KMS-11 (cell line): ENCODE measurements at regions not wholly inside any gene's neighbourhood (a gene's known extent, or its start where the extent isn't known, plus 50 kb on each side); places are given as distances from the start of the nearest gene placed in this dataset.

Source experiments
- H2AFZ ChIP-seq: fragments of 200-600 bp; sonication (generic); 2 replicates; pipeline ENCODE4 v1.6.1; 2016; ENCODE audit warnings: antibody characterized with exemption, mixed run types, low read depth
- H3K27ac ChIP-seq: fragments of 200-600 bp; sonication (generic); 2 replicates; pipeline ENCODE4 v1.6.1; 2016; ENCODE audit warnings: mild to moderate bottlenecking, mixed run types
- H3K27me3 ChIP-seq: fragments of 200-600 bp; sonication (generic); 2 replicates; pipeline ENCODE4 v1.6.1; 2017; ENCODE audit warnings: mild to moderate bottlenecking, low read depth, mixed run types, moderate library complexity; ENCODE audit not compliant: insufficient read depth
- H3K36me3 ChIP-seq: fragments of 200-600 bp; sonication (generic); 2 replicates; pipeline ENCODE4 v1.6.1; 2017; ENCODE audit warnings: mild to moderate bottlenecking, mixed run types; ENCODE audit not compliant: insufficient read depth
- H3K4me1 ChIP-seq: fragments of 200-600 bp; sonication (generic); 2 replicates; pipeline ENCODE4 v1.6.1; 2016; ENCODE audit warnings: mild to moderate bottlenecking, low read depth, mixed run types; ENCODE audit not compliant: poor library complexity, severe bottlenecking
- H3K4me2 ChIP-seq: fragments of 200-600 bp; sonication (generic); 2 replicates; pipeline ENCODE4 v1.7.0; 2016; ENCODE audit warnings: mild to moderate bottlenecking, mixed run types
- H3K4me3 ChIP-seq: fragments of 200-600 bp; sonication (generic); IDR thresholded peaks from 2 replicates; pipeline ENCODE4 v1.6.1; 2017; ENCODE audit warnings: low read depth, low read length, mixed read lengths; ENCODE audit not compliant: insufficient read depth
- H3K79me2 ChIP-seq: fragments of 200-600 bp; sonication (generic); 2 replicates; pipeline ENCODE4 v1.6.1; 2016; ENCODE audit warnings: low read depth, mixed run types; ENCODE audit not compliant: insufficient read depth
- H3K9ac ChIP-seq: fragments of 200-600 bp; sonication (generic); 2 replicates; pipeline ENCODE4 v1.6.1; 2016; ENCODE audit warnings: mild to moderate bottlenecking, mixed run types
- H4K20me1 ChIP-seq: fragments of 200-600 bp; sonication (generic); 2 replicates; pipeline ENCODE4 v1.6.1; 2016; ENCODE audit warnings: mild to moderate bottlenecking, mixed run types; ENCODE audit not compliant: insufficient read depth
- TF ChIP-seq, protein P1 (sequence below): fragments of 200-600 bp; sonication (generic); conservative IDR thresholded peaks from 2 replicates; pipeline ENCODE4 v1.6.1; 2017; ENCODE audit warnings: low read depth, mild to moderate bottlenecking, antibody characterized with exemption, low read length, moderate library complexity, mixed read lengths

DNA sequence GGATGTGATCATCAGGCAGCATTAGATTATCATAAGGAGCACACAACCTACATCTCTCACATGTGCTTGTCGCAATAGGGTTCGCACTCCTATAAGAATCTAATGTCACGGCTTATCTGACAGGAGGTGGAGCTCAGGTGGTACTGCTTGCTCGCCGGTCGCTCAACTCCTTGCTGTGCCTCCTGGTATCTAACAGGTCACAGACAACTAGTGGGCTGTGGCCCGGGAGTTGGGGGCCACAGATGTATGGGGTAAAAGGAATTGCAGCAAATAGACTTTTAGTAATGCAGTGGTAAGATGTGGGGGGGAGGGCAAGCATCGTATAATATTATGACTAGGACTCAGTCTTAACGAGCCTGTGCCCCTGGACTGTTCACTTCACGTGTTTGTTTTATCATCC lies 624.8 kb downstream of the CENPC start:
- no peak overlapping the region for H3K9ac ChIP-seq
- no peak overlapping the region for H3K4me3 ChIP-seq
- no peaks in the 10 kb centered on the region for H3K36me3 ChIP-seq
- no peaks in the 10 kb centered on the region for H3K79me2 ChIP-seq
- H4K20me1 ChIP-seq, result no peaks in the 10 kb centered on the region
- TF ChIP-seq, protein P1, sequence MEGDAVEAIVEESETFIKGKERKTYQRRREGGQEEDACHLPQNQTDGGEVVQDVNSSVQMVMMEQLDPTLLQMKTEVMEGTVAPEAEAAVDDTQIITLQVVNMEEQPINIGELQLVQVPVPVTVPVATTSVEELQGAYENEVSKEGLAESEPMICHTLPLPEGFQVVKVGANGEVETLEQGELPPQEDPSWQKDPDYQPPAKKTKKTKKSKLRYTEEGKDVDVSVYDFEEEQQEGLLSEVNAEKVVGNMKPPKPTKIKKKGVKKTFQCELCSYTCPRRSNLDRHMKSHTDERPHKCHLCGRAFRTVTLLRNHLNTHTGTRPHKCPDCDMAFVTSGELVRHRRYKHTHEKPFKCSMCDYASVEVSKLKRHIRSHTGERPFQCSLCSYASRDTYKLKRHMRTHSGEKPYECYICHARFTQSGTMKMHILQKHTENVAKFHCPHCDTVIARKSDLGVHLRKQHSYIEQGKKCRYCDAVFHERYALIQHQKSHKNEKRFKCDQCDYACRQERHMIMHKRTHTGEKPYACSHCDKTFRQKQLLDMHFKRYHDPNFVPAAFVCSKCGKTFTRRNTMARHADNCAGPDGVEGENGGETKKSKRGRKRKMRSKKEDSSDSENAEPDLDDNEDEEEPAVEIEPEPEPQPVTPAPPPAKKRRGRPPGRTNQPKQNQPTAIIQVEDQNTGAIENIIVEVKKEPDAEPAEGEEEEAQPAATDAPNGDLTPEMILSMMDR, result no peak
- no peaks in the 10 kb centered on the region for H3K4me1 ChIP-seq
- no peak overlapping the region for H2AFZ ChIP-seq
- H3K4me2 ChIP-seq, result no peak overlapping the region
- no peak overlapping the region for H3K27ac ChIP-seq
- H3K27me3 ChIP-seq, result no peaks in the 10 kb centered on the region

DNA sequence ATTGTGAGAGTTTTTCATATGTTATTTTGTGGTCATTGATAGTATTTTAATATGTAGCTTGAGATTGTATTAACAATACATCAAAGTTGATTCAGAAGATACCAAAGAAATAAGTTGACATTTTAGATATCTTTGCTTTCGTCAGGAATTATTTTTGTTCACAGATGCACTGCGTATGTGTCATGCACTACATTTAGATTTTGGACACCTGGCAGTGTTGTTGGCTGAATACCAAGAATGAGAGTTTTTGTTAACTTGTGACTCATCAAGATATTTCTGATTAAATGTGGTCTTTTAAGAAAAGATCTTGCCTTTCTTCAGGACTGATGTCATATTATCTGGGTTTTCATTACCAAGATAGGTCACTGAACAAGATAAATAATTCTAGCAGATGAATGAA lies 633.4 kb downstream of the CENPC start:
- H3K36me3 ChIP-seq, result no peaks in the 10 kb centered on the region
- no peaks in the 10 kb centered on the region for H3K79me2 ChIP-seq
- peaks cover 18% of the 10 kb centered on the region for H3K4me1 ChIP-seq
- H3K4me3 ChIP-seq, result no peak overlapping the region
- TF ChIP-seq, protein P1, result no peak
- H3K9ac ChIP-seq, result no peak overlapping the region
- H3K27ac ChIP-seq, result no peak overlapping the region; the same call in 1 of the 2 replicates
- H3K4me2 ChIP-seq, result peak overlapping the region; percentile 6; the same call in 1 of the 2 replicates
- H2AFZ ChIP-seq, result no peak overlapping the region
- H3K27me3 ChIP-seq, result no peaks in the 10 kb centered on the region
- H4K20me1 ChIP-seq, result no peaks in the 10 kb centered on the region

DNA sequence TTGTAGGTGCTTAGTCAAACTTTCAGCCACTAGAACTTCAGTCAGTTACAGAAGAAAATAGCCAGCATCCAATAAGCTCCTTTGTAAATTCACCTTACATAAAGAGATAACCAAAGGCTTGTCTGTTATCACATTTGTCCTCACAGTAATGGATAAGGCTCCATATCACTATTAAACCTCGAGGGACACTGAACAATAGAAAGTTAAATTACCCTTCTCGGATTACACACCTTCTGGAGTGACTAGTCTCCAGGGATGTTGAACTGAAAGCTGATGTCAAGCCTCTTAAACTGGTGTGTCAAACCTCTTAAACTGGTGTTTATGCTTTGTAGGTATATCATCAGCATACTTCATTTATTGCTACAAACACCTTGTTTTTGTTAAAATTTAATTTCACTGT lies 639.0 kb downstream of the CENPC start:
- no peak overlapping the region for H3K4me2 ChIP-seq
- no peak overlapping the region for H3K4me3 ChIP-seq
- no peak overlapping the region for H3K9ac ChIP-seq
- H2AFZ ChIP-seq, result no peak overlapping the region
- no peaks in the 10 kb centered on the region for H3K4me1 ChIP-seq
- H3K36me3 ChIP-seq, result no peaks in the 10 kb centered on the region
- H3K27ac ChIP-seq, result no peak overlapping the region
- no peaks in the 10 kb centered on the region for H4K20me1 ChIP-seq
- H3K79me2 ChIP-seq, result no peaks in the 10 kb centered on the region
- no peaks in the 10 kb centered on the region for H3K27me3 ChIP-seq
- TF ChIP-seq, protein P1, result no peak

DNA sequence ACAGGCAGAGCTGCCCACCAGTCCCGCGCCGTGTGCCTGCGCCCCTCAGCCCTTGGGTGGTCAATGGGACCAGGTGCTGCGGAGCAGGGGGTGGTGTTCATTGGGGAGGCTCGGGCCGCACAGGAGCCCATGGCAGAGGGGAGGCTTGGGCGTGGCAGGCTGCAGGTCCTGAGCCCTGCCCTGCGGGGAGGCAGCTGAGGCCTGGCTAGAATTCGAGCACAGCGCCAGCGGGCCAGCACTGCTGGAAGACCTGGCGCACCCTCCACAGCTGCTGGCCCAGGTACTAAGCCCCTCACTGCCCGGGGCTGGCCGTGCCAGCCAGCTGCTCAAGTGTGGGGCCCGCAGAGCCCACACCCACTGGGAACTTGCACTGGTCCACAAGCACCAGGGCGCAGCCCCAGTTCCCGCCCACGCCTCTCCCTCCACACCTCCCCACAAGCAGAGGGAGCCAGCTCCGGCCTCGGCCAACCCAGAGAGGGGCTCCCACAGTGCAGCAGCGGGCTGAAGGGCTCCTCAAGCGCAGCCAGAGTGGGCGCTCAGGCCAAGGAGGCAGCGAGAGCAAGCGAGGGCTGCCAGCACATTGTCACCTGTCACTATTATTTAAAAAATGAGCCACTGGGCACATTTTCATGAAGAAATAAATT lies 645.8 kb downstream of the CENPC start:
- no peak overlapping the region for H2AFZ ChIP-seq
- H3K9ac ChIP-seq, result no peak overlapping the region
- H3K4me1 ChIP-seq, result peaks cover 5% of the 10 kb centered on the region
- no peaks in the 10 kb centered on the region for H3K79me2 ChIP-seq
- no peak overlapping the region for H3K27ac ChIP-seq
- TF ChIP-seq, protein P1, result no peak
- H3K4me2 ChIP-seq, result no peak overlapping the region
- H3K4me3 ChIP-seq, result no peak overlapping the region
- no peaks in the 10 kb centered on the region for H4K20me1 ChIP-seq
- no peaks in the 10 kb centered on the region for H3K36me3 ChIP-seq
- no peaks in the 10 kb centered on the region for H3K27me3 ChIP-seq
